Stimulated activated CD8-positive, alpha-beta memory T cell treated with anti-CD3 and anti-CD28 coated beads, Interleukin-12 subunit alpha, Interleukin-12 subunit beta, amount 100 ng/mL, for 4 hours (primary cell): ENCODE measurements at regions not wholly inside any gene's neighbourhood (a gene's known extent, or its start where the extent isn't known, plus 50 kb on each side); places are given as distances from the start of the nearest gene placed in this dataset.

Source experiments
- DNase-seq: peaks from one replicate; pipeline ENCODE4 v3.0.0-alpha.2; 2020; ENCODE audit warnings: low read depth

GRCh38 chr11:32317643-32318042, 117.7 kb downstream of the WT1 start:
- no peak for DNase-seq

DNA sequence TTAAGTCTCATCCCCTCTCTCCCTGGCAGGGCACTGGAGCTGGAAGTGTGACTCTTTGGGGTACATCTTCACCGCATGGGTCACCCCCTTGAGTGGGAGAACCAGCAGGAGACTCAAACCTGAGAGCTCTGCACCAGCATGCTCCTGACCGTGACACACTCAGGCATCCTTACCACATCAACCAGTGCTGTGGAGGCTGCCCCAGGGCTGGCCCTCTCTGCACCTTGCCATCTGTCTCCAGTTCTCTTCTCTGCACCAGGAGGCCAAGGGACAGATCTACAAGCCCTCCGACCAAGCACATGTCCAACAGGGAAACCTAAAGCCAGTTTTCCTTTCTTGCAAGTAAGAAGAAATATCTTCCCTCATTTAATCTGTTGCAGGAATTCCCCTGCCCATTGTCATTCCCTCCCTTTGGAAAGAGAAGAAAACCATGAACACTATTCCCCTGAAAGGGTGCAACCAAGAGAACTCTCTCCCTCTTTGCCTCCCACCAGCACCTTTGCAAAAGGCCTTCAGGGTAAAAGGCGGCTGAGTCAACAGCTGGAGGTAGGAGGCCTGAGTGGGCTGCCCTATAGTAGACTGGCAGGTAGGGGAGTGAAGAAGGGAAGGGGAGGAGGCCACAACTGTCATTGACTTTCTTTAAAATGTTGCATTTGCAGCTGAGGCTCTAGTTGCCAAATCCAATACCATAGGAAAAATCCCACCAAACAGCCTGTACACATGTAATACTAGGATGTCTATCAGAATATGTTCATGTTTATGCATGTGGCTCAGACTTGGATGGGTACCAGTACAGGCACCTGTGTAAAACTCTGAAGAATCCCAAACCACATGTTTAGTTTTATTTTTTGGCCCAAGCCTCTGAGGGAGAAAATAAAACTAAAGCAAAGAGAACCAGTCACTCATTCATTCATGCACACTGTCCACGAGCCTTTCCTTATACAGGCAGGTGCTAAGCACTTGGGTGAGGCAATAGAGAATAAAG, 117.0 kb downstream of the WT1 start:
- DNase-seq, result no peak

GRCh38 chr11:32323814-32324130, 111.6 kb downstream of the WT1 start:
- DNase-seq, result no peak

DNA sequence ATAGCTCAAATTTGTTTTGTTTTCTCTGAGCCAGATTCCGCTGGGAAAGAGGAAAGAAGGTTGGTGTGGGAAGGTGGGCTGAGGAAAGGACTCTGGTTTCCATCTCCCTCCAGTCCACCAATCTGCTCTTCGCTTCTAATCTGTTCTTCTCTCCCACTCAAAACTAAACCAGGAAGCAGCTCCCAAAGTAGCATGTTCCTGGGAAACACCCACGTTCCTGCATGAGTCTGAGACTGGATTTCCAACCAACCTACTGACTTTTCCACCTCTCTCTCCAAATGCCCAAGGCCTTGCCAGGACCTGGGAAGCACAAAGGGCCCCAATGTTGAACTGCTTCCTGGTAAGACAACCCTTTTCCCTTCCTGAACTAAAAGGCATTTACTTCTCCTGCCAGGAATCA, 110.2 kb downstream of the WT1 start:
- DNase-seq, result no peak

DNA sequence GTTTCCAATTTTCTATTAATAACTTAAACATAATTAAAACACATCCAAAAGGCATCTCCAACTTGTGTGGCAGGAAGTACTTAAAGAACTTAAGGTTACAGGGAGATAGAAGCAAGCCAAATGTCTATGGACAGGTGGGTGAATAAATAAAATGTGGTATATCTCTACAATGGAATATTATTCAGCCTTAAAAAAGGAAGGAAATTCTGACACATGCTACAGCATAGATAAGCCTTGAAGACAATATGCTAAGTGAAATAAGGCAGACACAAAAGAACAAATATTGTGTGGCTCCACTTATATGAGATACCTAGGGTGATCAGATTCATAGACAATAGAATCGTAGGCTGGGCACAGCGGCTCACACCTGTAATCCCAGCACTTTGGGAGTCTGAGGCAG, 109.6 kb downstream of the WT1 start:
- DNase-seq, result no peak

GRCh38 chr11:32326522-32326921, 108.8 kb downstream of the WT1 start:
- DNase-seq, result no peak

DNA sequence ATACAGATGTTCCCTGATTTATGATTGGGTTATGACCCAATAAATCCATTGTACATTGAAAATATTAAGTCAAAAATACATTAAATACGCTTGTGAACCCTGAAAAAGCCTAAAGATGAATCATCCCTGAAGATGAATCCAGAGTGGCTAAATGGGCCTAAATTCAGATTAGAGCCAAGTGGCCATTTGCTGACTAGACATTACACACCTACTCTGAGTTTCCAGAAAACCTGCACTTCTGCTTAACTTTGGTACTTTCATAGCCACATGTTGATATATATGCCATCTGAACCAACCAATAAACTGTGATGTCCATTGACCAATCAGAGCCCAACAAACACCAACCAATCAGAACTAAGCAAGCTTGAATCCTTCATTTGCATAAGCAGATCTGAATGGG, 106.9 kb downstream of the WT1 start:
- DNase-seq, result no peak

GRCh38 chr11:32331098-32331497, 104.2 kb downstream of the WT1 start:
- no peak for DNase-seq

- no peak for DNase-seq
Observed at GRCh38 chr11:32331792-32332191, 103.5 kb downstream of the WT1 start.

GRCh38 chr11:32332990-32333319, 102.4 kb downstream of the WT1 start:
- DNase-seq, result no peak

- DNase-seq, result no peak
Observed at GRCh38 chr11:32333320-32333991, 101.9 kb downstream of the WT1 start.

GRCh38 chr11:32334822-32335221, 100.5 kb downstream of the WT1 start:
- DNase-seq, result no peak
